NCI-H2196 treated with DMSO at 0.1 percent for 48 hours (cell line): ENCODE measurements at regions not wholly inside any gene's neighbourhood (a gene's known extent, or its start where the extent isn't known, plus 50 kb on each side); places are given as distances from the start of the nearest gene placed in this dataset.

Source experiments
- DNase-seq: peaks from one replicate; lab custom pipeline; 2025; ENCODE audit not compliant: unreplicated experiment; lab: John Stamatoyannopoulos, UW

DNA sequence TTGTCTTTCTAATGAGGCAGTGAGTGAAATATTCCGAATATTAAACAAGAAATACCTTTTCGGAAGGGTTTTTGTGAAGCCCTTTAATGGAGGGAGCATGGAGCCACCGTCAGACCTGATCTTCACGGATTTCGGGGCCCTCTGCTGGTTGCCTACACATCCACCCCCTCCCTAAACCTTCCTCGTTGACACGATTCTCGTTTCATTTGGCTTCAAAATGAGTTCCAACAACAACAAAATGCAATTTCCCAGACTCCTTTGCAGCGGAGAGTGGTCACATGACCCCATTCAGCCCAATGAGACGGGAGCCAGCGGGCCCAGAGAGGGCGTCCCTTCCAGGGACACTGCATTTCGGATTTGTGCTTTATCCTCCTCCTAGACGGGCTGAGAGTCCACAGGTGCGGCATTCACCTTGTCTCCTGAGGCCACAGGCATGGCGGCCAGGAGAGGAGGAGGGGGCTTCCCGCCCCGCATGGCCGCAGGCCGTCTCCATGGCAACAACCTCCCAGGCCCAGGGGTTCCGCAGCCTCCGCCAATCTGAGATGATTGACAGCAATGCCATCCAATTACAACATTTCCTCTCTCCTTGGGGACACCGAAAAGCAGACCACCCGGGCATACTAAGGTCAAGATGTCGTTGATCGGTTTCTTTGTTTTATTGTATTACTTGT lies 259.8 kb downstream of the C16orf95 start:
- no peak for DNase-seq

GRCh38 chr16:87057951-87058560 lies 259.1 kb downstream of the C16orf95 start:
- no peak for DNase-seq

GRCh38 chr16:87058728-87059250 lies 258.4 kb downstream of the C16orf95 start:
- DNase-seq, result no peak

DNA sequence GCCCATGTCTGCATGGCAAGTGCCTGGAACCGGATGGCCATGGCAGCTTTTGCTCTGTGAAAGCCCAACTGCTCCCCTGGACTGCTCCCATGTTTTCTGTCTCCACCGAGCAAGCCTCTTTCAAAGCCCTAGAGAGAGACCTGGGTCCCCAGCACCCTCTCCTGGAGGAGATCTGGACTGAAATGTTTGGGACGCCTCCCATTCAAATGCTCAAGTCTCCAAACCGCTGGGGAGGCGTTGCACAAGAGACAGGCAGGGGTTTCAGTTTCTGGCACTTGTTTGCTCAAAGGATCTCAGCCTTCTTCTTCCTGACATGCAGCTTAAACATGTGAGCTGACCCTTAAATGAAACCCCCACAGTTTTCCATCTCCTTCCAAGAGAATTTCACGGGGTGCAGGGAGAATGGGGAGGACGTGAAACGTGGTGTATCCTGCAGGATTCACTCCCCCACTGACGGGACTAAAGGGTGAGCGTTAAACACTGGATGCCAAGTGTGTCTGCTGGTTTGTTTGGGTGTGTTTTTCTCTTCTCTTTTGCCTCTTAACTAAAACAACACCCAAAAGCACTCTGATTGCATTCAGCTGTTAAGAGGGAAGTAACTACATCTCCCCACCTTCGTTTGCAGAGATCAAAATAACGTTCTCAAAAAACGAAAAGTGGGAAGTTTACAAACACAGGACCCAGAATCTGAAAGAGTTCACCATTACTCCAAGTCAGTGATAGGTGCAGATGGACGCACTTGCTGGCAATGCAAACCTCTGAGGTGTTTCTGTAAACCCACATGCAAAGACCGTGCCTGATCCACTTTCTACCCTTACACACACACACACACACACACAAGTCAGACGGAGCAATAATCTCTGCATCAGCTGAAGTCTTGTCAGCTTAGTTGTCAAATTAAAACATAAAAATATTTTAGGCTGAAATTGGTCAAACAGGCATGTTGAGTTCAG lies 256.9 kb downstream of the C16orf95 start:
- no peak for DNase-seq

GRCh38 chr16:87061243-87061920 lies 255.8 kb downstream of the C16orf95 start:
- DNase-seq, result no peak

- no peak for DNase-seq
Observed at GRCh38 chr16:87062569-87063442, 254.4 kb downstream of the C16orf95 start.

DNA sequence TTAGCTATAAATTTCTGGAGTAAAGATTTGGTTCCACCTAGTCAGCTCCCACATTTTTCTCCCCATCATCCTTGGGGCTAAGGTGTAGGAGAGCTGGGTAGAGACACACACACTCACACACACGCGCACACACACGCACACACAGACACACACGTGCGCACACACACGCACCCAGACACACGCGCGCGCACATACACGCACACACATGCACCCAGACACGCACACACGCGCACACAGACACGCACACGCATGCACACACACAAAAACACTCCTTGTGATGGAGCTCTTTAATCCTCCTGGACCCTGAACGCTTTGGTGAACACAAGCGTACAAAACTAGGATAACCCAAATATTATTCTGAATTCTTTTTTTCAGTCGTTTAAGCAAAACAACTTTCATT lies 253.6 kb downstream of the C16orf95 start:
- DNase-seq, result no peak

- DNase-seq, result no peak
Observed at GRCh38 chr16:87064731-87065445, 252.3 kb downstream of the C16orf95 start.

DNA sequence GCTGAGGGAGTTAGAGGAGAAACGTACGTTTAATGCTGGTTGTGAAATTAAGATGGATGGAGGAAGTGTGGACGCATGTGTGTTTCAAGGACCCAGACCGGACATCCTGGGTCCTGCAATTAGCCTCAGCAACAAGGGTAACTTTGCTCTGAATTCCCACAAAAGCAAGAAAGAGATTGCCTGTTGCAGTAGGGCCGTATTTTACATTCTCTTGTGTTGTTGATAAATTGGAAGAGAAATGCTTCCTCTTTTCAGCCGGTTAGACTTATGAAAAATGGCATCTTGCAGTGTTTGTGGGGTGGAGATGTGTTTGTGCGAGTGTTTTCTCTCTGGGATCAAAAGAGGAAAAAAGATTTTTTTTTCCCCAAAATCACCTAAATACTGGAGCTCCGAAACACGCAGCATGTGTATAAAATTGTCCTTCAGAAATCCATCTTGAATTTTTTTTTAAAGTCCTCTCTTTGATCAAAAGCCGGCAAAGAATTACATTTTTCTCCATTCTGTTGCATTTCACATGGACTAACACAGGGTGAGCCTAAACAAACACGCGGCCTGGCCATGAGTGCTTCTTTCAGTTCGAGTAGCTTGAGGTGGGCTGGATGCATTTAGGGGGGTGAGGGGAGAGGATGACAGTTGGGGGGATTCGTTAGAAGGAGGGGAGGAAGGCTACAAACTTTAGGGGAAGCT lies 251.6 kb downstream of the C16orf95 start:
- DNase-seq, result no peak

- DNase-seq, result no peak
Observed at GRCh38 chr16:87066133-87067002, 250.8 kb downstream of the C16orf95 start.

- no peak for DNase-seq
Observed at GRCh38 chr16:87067003-87067556, 250.1 kb downstream of the C16orf95 start.

- no peak for DNase-seq
Observed at GRCh38 chr16:87067836-87068761, 249.1 kb downstream of the C16orf95 start.

DNA sequence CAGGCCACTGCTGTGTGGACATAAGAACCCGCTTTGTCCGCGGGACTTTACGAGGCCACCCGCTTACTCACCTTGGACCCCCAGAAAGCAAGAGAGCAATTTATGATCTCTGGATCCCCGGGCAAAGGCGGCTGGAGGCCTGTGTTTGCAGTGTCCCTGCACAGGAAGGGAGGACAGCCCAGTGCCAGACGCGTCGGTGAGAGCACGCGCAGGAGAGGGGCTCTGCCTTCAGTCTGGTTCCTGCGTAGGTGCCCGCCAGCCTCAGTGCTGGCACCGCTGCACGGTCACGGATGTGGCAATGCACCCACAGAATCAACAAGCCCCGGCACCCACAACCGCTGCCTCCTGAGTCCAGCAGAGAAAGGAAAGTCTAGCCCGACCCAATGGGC lies 248.4 kb downstream of the C16orf95 start:
- DNase-seq, result no peak

- DNase-seq, result no peak
Observed at GRCh38 chr16:87070657-87071056, 246.5 kb downstream of the C16orf95 start.

- DNase-seq, result no peak
Observed at GRCh38 chr16:87072101-87072500, 245.1 kb downstream of the C16orf95 start.

- DNase-seq, result no peak
Observed at GRCh38 chr16:87074641-87075318, 242.4 kb downstream of the C16orf95 start.
